HG03196 (cell line): ENCODE measurements at regions not wholly inside any gene's neighbourhood (a gene's known extent, or its start where the extent isn't known, plus 50 kb on each side); places are given as distances from the start of the nearest gene placed in this dataset.
"Not testable (repeated sequence)": the region's sequence is repeated elsewhere in the genome, so short reads cannot be mapped to it uniquely, and the experiment has no call there.

ENCODE experiments used
- ATAC-seq: cut with Tn5 transposase; IDR thresholded peaks from one replicate; pipeline ENCODE4 v1.9.1; 2021; ENCODE audit not compliant: unreplicated experiment

- ATAC-seq: no peak
Measured at GRCh38 chr14:82766123-82766522, 1232.5 kb upstream of the SEL1L start.

GRCh38 chr14:82766996-82767395, 1233.3 kb upstream of the SEL1L start:
- ATAC-seq: no peak

GRCh38 chr14:82776958-82777357, 1243.3 kb upstream of the SEL1L start:
- ATAC-seq: no peak

DNA sequence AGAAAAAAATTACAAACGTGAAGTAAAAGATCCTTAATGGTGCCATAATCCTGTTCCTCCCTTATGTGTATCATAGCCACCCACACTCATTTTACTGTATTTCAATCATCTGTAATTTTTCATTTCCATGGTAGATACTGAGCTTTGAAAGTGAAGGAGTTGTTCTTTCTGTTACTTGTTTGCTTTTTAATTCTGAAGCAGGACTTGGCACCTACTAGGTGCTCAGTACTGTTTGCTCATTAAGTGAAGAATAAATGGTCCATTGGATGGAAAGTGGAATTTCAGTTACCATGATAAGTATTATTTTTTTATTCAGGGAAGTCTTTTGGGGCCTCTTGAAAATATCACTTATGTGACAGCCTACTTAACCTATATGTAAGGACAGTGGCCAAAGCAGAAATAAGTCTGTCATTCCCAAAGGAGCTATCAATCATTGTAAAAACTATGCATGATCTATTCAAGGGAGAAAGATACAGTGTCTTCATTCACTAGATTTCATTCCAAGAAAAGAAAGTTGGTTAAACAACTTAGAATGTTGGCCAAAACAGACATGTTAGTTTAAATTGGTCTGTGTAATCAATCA, 1244.4 kb upstream of the SEL1L start:
- no peak for ATAC-seq

DNA sequence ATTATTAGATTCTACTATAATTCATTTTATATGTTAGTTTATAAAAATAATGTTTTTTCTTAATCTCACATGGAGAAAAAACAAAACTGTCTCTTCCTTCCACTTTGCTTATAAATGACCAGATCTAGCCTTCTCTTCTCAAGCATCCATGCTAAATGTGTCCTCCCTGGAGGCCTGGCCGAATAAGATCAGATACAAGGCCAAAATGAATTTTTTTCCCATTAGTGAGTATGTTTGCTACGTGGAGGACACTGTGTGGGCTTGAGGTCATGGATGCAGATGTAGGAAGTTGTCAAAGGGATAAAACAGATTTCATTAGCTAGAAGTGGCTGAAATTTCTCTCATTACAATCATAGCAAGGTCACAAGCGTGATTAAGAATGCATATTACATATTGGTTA, 1244.9 kb upstream of the SEL1L start:
- no peak for ATAC-seq

- ATAC-seq: no peak
Measured at GRCh38 chr14:82779301-82779700, 1245.6 kb upstream of the SEL1L start.

- ATAC-seq: no peak
Measured at GRCh38 chr14:82785756-82786482, 1252.3 kb upstream of the SEL1L start.

DNA sequence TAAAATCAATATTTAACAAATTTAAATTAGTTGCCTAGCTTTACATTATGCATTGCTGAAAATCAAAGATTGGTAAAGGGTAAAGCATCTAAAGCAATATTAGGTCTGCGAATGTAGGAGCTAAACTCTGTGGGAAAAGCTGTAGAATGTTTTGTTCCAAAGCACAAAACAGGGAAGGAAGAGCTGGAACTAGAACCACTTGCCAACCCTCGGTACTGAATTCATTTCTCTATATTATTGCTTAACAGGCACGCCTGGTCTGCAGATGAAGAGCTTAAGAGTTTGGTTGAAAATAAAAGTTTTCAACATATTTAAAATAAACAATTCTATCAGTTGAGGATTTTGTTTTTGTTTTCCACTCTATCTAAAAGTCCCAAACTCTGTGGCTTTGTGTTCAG, 1252.8 kb upstream of the SEL1L start:
- ATAC-seq: no peak

GRCh38 chr14:82796086-82796485, 1262.4 kb upstream of the SEL1L start:
- ATAC-seq: no peak

GRCh38 chr14:82798276-82798675, 1264.6 kb upstream of the SEL1L start:
- no peak for ATAC-seq

GRCh38 chr14:82805892-82806825, 1272.5 kb upstream of the SEL1L start:
- no peak for ATAC-seq

- no peak for ATAC-seq
Measured at GRCh38 chr14:82811246-82811645, 1277.6 kb upstream of the SEL1L start.

DNA sequence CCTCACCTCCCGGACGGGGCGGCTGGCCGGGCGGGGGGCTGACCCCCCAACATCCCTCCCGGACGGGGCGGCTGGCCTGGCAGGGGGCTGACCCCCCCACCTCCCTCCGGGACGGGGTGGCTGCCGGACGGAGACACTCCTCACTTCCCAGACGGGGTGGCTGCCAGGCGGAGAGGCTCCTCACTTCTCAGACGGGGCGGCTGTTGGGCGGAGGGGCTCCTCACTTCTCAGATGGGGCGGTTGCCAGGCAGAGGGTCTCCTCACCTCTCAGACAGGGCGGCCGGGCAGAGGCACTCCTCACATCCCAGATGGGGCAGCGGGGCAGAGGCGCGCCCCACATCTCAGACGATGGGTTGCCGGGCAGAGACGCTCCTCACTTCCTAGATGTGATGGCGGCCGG, 1280.7 kb upstream of the SEL1L start:
- ATAC-seq: not testable (repeated sequence)

- no peak for ATAC-seq
Measured at GRCh38 chr14:82830596-82830995, 1296.9 kb upstream of the SEL1L start.

GRCh38 chr14:82836256-82836950, 1302.8 kb upstream of the SEL1L start:
- no peak for ATAC-seq

DNA sequence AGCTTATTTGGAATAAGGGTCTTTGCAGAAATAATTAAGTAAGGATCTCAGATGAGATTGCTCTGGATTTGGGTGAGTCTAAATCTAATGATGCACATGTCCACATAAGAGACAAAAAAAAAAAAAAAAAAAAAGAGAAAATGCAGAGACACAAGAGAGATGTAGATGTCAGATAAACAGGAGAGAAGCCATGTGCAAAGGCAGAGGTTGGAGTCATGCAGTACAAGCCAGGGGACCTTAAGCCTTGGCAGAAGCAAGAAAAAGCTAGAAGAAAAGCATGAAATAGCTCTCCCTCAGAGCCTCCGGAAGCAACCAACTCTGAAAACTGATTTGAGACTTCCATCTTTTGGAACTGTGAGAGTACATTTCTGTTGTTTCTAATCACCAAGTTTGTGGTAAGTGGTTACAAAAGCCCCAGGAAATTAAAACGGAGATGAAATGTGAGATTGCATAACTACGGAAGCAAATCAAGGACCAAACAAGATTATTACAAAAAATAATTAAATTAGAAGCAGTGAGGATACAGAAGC, 1304.0 kb upstream of the SEL1L start:
- ATAC-seq: no peak

- no peak for ATAC-seq
Measured at GRCh38 chr14:82850576-82850975, 1316.9 kb upstream of the SEL1L start.

- no peak for ATAC-seq
Measured at GRCh38 chr14:82854131-82854530, 1320.5 kb upstream of the SEL1L start.

GRCh38 chr14:82854901-82855300, 1321.2 kb upstream of the SEL1L start:
- ATAC-seq: no peak

- ATAC-seq: no peak
Measured at GRCh38 chr14:82855912-82856391, 1322.3 kb upstream of the SEL1L start.

DNA sequence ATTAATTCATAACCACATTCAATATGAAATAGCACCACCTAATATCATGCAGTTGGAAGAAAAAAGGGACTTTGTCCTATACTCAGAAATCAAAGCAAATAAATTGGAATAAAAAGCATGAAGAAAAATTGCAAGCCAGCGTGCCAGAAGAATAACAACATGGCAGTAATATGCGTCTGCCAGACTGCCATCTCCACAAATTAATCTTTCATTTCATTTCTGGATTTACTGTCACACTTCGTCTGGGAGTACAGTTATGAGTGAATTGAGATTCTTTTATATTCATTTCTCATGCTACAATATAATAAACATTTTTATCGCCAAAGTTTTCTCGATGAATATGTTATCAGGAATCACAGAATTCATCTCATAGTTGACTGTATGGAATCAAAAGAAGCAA, 1327.7 kb upstream of the SEL1L start:
- no peak for ATAC-seq
